ENCODE measurements at regions not wholly inside any gene's neighbourhood (a gene's known extent, or its start where the extent isn't known, plus 50 kb on each side); places are given as distances from the start of the nearest gene placed in this dataset.
"Not testable (repeated sequence)": the region's sequence is repeated elsewhere in the genome, so short reads cannot be mapped to it uniquely, and the experiment has no call there.

GRCh38 chr9:89695441-89695891 is 90.7 kb downstream of the GADD45G start:
- DNase-seq (ENCODE audit: low read depth): no peak

GRCh38 chr9:89695979-89696378 is 91.2 kb downstream of the GADD45G start:
- not testable (repeated sequence) for DNase-seq (ENCODE audit: low read depth)

GRCh38 chr9:89696780-89697179 is 92.0 kb downstream of the GADD45G start:
- DNase-seq (ENCODE audit: low read depth): no peak

GRCh38 chr9:89697553-89697952 is 92.7 kb downstream of the GADD45G start:
- no peak for DNase-seq (ENCODE audit: low read depth)

GRCh38 chr9:89698411-89699005 is 93.7 kb downstream of the GADD45G start:
- DNase-seq (ENCODE audit: low read depth): no peak

- no peak for DNase-seq (ENCODE audit: low read depth)
These were observed 94.8 kb downstream of the GADD45G start for GRCh38 chr9:89699646-89700045.

- DNase-seq (ENCODE audit: low read depth): peak; percentile 19
These were observed 96.5 kb downstream of the GADD45G start for GRCh38 chr9:89701221-89701798.

GRCh38 chr9:89702401-89702800 is 97.6 kb downstream of the GADD45G start:
- DNase-seq (ENCODE audit: low read depth): no peak

- DNase-seq (ENCODE audit: low read depth): no peak
These were observed 100.8 kb downstream of the GADD45G start for GRCh38 chr9:89705651-89706050.

- DNase-seq (ENCODE audit: low read depth): no peak
These were observed 101.3 kb downstream of the GADD45G start for GRCh38 chr9:89706086-89706485.

- no peak for DNase-seq (ENCODE audit: low read depth)
These were observed 101.9 kb downstream of the GADD45G start for GRCh38 chr9:89706731-89707191.

- DNase-seq (ENCODE audit: low read depth): no peak
These were observed 105.9 kb downstream of the GADD45G start for GRCh38 chr9:89710697-89711096.

GRCh38 chr9:89711866-89712265 is 107.1 kb downstream of the GADD45G start:
- DNase-seq (ENCODE audit: low read depth): no peak

- no peak for DNase-seq (ENCODE audit: low read depth)
These were observed 107.5 kb downstream of the GADD45G start for GRCh38 chr9:89712283-89712682.

- no peak for DNase-seq (ENCODE audit: low read depth)
These were observed 109.5 kb downstream of the GADD45G start for GRCh38 chr9:89714321-89714720.

GRCh38 chr9:89715318-89715858 is 110.6 kb downstream of the GADD45G start:
- DNase-seq (ENCODE audit: low read depth): no peak

- no peak for DNase-seq (ENCODE audit: low read depth)
These were observed 111.1 kb downstream of the GADD45G start for GRCh38 chr9:89715881-89716280.

- DNase-seq (ENCODE audit: low read depth): no peak
These were observed 111.7 kb downstream of the GADD45G start for GRCh38 chr9:89716559-89716958.

- DNase-seq (ENCODE audit: low read depth): no peak
These were observed 113.4 kb downstream of the GADD45G start for GRCh38 chr9:89718176-89718575.

- no peak for DNase-seq (ENCODE audit: low read depth)
These were observed 113.8 kb downstream of the GADD45G start for GRCh38 chr9:89718651-89719050.

- DNase-seq (ENCODE audit: low read depth): no peak
These were observed 114.4 kb downstream of the GADD45G start for GRCh38 chr9:89719202-89719601.

GRCh38 chr9:89720696-89721175 is 115.9 kb downstream of the GADD45G start:
- DNase-seq (ENCODE audit: low read depth): no peak

- DNase-seq (ENCODE audit: low read depth): no peak
These were observed 116.4 kb downstream of the GADD45G start for GRCh38 chr9:89721176-89721700.

All from T follicular helper cell (primary cell).